ENCODE measurements at regions not wholly inside any gene's neighbourhood (a gene's known extent, or its start where the extent isn't known, plus 50 kb on each side); places are given as distances from the start of the nearest gene placed in this dataset.

DNA sequence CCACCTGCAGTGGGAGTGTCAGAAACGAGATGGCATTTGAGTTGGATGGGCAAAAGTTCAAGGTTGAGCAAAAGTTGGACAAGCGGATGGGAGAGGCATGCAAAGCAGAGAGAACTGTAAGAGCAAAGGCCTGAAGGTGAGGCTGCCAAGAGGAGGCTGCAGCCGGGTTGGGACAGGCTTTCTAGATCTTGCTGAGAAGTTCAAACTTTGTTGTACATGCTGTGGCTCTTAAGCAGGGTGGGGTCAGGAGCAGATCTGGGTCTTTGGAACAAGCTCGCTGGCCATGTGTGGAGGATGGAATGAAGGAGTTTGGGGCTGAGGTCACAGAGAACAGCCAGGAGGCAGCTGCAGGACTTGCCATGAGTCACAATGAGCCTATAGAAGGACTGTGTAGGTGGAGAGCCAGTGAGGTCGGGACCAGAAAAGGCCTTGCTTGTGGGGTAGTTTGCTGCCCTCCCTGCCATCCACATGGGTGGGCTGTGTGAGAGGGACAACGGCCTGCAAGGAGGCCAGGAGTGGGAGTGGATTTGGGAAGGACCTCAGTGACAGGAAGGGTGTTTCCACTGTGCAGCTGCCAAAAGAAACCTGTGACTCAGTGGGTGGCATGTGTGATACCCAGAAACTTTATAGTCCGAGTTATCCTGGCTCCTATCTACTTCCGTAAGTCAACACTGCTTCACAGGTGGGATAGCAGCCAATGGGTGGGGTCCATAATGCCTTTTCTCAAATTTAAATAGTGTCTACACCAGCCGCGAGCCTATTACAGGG lies 210.4 kb downstream of the MID1IP1 start:
- Histone ChIP-seq H3K36me3 (ENCODE audit: control insufficient read depth, insufficient read depth, low read length) (no peaks in the 10 kb centered on the region), H2AFZ (ENCODE audit: low read depth, low read length) (no peak overlapping the region), H3K9ac (ENCODE audit: insufficient read depth in 1 of 2, low read depth in 2 of 2, low read length in 2 of 2) (no peak overlapping the region), H3K4me3 (no peak overlapping the region), H4K20me1 (replicated peaks; ENCODE audit: control insufficient read depth, insufficient read depth, low read length) (no peaks in the 10 kb centered on the region), H3K4me2 (ENCODE audit: insufficient read depth, low read length) (no peak overlapping the region), H3K9me1 (ENCODE audit: control insufficient read depth, insufficient read depth, low read length) (no peaks in the 10 kb centered on the region), H3K4me1 (replicated peaks in 1 of 2; ENCODE audit: control insufficient read depth in 2 of 2, insufficient read depth in 2 of 2, low read length in 2 of 2) (no peaks in the 10 kb centered on the region), H3K27me3 (ENCODE audit: control insufficient read depth in 2 of 2, insufficient read depth in 2 of 2, low read length in 2 of 2) (no peaks in the 10 kb centered on the region), H3K27ac (ENCODE audit: extremely low read depth, low read depth, low read length) (no peak overlapping the region), H3K79me2 (ENCODE audit: control insufficient read depth, insufficient read depth, low read length) (no peaks in the 10 kb centered on the region), H3K9me3 (replicated peaks; ENCODE audit: control insufficient read depth, insufficient read depth, low read depth, low read length) (no peaks in the 10 kb centered on the region)
- WGBS (ENCODE audit: insufficient coverage, low coverage, missing lambda C conversion rate), result 2% methylated on average over 10 of the region's 10 CpGs
- ChIA-PET CTCF (ENCODE audit: low intra/inter-chr PET ratio) (no interaction called here), POLR2A (no interaction called here)
- intact Hi-C loops (cut with micrococcal nuclease) (no loop called here), in situ Hi-C loops (cut with MboI) (no loop called here)
- no peak for FAIRE-seq
- BruUV-seq (replicated peaks), result no TSS peak
- ATAC-seq, result no peak
- no peak for DNase-seq (ENCODE audit: extremely low read depth in 1 of 4, low spot score in 3 of 4)
- TF ChIP-seq ADNP (tag; IDR thresholded peaks at IDR 0.05) (no peak), FOXA3 (CRISPR knock-in tag; conservative IDR thresholded peaks at IDR 0.05 in 1 of 2, IDR thresholded peaks at IDR 0.05 in 1 of 2) (no peak), ZNF282 (CRISPR knock-in tag; IDR thresholded peaks at IDR 0.05) (no peak), NFIX (CRISPR knock-in tag; IDR thresholded peaks at IDR 0.05; ENCODE audit: low read depth) (no peak), RFX1 (IDR thresholded peaks at IDR 0.05) (no peak), TOE1 (IDR thresholded peaks at IDR 0.05; ENCODE audit: borderline replicate concordance) (no peak), TOE1 (CRISPR knock-in tag; IDR thresholded peaks at IDR 0.05; ENCODE audit: borderline replicate concordance, low read depth) (no peak)
- TF ChIP-seq, protein P1, sequence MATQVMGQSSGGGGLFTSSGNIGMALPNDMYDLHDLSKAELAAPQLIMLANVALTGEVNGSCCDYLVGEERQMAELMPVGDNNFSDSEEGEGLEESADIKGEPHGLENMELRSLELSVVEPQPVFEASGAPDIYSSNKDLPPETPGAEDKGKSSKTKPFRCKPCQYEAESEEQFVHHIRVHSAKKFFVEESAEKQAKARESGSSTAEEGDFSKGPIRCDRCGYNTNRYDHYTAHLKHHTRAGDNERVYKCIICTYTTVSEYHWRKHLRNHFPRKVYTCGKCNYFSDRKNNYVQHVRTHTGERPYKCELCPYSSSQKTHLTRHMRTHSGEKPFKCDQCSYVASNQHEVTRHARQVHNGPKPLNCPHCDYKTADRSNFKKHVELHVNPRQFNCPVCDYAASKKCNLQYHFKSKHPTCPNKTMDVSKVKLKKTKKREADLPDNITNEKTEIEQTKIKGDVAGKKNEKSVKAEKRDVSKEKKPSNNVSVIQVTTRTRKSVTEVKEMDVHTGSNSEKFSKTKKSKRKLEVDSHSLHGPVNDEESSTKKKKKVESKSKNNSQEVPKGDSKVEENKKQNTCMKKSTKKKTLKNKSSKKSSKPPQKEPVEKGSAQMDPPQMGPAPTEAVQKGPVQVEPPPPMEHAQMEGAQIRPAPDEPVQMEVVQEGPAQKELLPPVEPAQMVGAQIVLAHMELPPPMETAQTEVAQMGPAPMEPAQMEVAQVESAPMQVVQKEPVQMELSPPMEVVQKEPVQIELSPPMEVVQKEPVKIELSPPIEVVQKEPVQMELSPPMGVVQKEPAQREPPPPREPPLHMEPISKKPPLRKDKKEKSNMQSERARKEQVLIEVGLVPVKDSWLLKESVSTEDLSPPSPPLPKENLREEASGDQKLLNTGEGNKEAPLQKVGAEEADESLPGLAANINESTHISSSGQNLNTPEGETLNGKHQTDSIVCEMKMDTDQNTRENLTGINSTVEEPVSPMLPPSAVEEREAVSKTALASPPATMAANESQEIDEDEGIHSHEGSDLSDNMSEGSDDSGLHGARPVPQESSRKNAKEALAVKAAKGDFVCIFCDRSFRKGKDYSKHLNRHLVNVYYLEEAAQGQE (IDR thresholded peaks at IDR 0.05; ENCODE audit: borderline replicate concordance), result no peak
- TF ChIP-seq, protein P1 (CRISPR knock-in tag; IDR thresholded peaks at IDR 0.05; ENCODE audit: low read depth), result no peak
- TF ChIP-seq, protein P2, sequence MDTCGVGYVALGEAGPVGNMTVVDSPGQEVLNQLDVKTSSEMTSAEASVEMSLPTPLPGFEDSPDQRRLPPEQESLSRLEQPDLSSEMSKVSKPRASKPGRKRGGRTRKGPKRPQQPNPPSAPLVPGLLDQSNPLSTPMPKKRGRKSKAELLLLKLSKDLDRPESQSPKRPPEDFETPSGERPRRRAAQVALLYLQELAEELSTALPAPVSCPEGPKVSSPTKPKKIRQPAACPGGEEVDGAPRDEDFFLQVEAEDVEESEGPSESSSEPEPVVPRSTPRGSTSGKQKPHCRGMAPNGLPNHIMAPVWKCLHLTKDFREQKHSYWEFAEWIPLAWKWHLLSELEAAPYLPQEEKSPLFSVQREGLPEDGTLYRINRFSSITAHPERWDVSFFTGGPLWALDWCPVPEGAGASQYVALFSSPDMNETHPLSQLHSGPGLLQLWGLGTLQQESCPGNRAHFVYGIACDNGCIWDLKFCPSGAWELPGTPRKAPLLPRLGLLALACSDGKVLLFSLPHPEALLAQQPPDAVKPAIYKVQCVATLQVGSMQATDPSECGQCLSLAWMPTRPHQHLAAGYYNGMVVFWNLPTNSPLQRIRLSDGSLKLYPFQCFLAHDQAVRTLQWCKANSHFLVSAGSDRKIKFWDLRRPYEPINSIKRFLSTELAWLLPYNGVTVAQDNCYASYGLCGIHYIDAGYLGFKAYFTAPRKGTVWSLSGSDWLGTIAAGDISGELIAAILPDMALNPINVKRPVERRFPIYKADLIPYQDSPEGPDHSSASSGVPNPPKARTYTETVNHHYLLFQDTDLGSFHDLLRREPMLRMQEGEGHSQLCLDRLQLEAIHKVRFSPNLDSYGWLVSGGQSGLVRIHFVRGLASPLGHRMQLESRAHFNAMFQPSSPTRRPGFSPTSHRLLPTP (IDR thresholded peaks at IDR 0.05; ENCODE audit: borderline replicate concordance, extremely low read depth, insufficient read length), result no peak
